SK-N-SH (cell line): ENCODE measurements at regions not wholly inside any gene's neighbourhood (a gene's known extent, or its start where the extent isn't known, plus 50 kb on each side); places are given as distances from the start of the nearest gene placed in this dataset.

ENCODE experiments used
- CTCF ChIA-PET: fragments of 300-600, 350-600 bp; formaldehyde crosslinking; extraction: SDS; loops from one replicate; lab custom pipeline; 2021; lab: Yijun Ruan, JAX
- POLR2A ChIA-PET: fragments of 350-600 bp; sonication (Branson Sonifier 250); formaldehyde crosslinking; extraction: SDS; loops from one replicate; lab custom pipeline; 2020; ENCODE audit warnings: antibody characterized with exemption, inconsistent platforms; lab: Yijun Ruan, JAX
- DNase-seq: peaks from one replicate; pipeline ENCODE4 v3.0.0; 2012
- H2AFZ ChIP-seq: fragments of 200-600 bp; sonication (generic); 2 replicates; pipeline ENCODE4 v1.8.1; 2016; ENCODE audit warnings: antibody characterized with exemption, mild to moderate bottlenecking, low read depth
- H3F3A ChIP-seq: fragments of 200-600 bp; sonication (generic); replicated peaks from 2 replicates; pipeline ENCODE3; 2016; ENCODE audit warnings: antibody characterized with exemption, mild to moderate bottlenecking; ENCODE audit not compliant: insufficient read depth
- H3K27ac ChIP-seq, 2 experiments: fragments of 200-500 bp in 1 of 2; fragments of 200-600 bp in 1 of 2; sonication (Bioruptor generic) in 1 of 2; sonication (generic), shearing (Covaris generic) in 1 of 2; 2 replicates each; pipeline versions ENCODE4 v1.5.1 to v1.6.1; 2014 to 2016; ENCODE audit warnings: low read depth in 2 of 2, inconsistent platforms in 1 of 2, low read length in 1 of 2, mild to moderate bottlenecking in 1 of 2, mixed read lengths in 1 of 2
- H3K27me3 ChIP-seq: fragments of 200-600 bp; sonication (generic), shearing (Covaris generic); 2 replicates; pipeline ENCODE4 v1.6.1; 2016; ENCODE audit warnings: mixed run types; ENCODE audit not compliant: insufficient read depth
- H3K36me3 ChIP-seq, 2 experiments: fragments of 200-500 bp in 1 of 2; fragments of 200-600 bp in 1 of 2; sonication (Bioruptor generic) in 1 of 2; sonication (generic) in 1 of 2; replicated peaks in 1 of 2; 2 replicates each; pipeline versions ENCODE3 to v1.5.1; 2014 to 2016; ENCODE audit warnings: low read length in 1 of 2, mild to moderate bottlenecking in 1 of 2; ENCODE audit not compliant: insufficient read depth in 2 of 2, control insufficient read depth in 1 of 2
- H3K4me1 ChIP-seq, 2 experiments: fragments of 200-500 bp in 1 of 2; fragments of 200-600 bp in 1 of 2; sonication (Bioruptor generic) in 1 of 2; sonication (generic), shearing (Covaris generic) in 1 of 2; 2 replicates each; pipeline versions ENCODE4 v1.5.1 to v1.6.1; 2014 to 2016; ENCODE audit warnings: low read depth in 1 of 2, low read length in 1 of 2, mixed run types in 1 of 2; ENCODE audit not compliant: insufficient read depth in 2 of 2, control insufficient read depth in 1 of 2
- H3K4me2 ChIP-seq: fragments of 200-600 bp; sonication (generic), shearing (Covaris generic); 2 replicates; pipeline ENCODE4 v1.6.1; 2017; ENCODE audit warnings: mixed run types
- H3K4me3 ChIP-seq, 2 experiments: fragments of 200-500 bp in 1 of 2; fragments of 200-600 bp in 1 of 2; sonication (Bioruptor generic) in 1 of 2; sonication (generic), shearing (Covaris generic) in 1 of 2; 2 replicates each; pipeline versions ENCODE4 v1.5.1 to v1.8.1; 2014 to 2016; ENCODE audit warnings: low read depth in 2 of 2, inconsistent platforms in 1 of 2, low read length in 1 of 2, mild to moderate bottlenecking in 1 of 2, mixed read lengths in 1 of 2, moderate library complexity in 1 of 2
- H3K79me2 ChIP-seq: fragments of 200-600 bp; sonication (generic); 2 replicates; pipeline ENCODE4 v1.8.1; 2017; ENCODE audit warnings: mild to moderate bottlenecking; ENCODE audit not compliant: insufficient read depth
- H3K9ac ChIP-seq: fragments of 200-600 bp; sonication (generic); 2 replicates; pipeline ENCODE4 v1.6.1; 2017; ENCODE audit warnings: mixed run types
- H3K9me2 ChIP-seq: fragments of 200-600 bp; sonication (generic); 2 replicates; pipeline ENCODE4 v1.6.1; 2017; ENCODE audit warnings: mixed run types
- H3K9me3 ChIP-seq: fragments of 200-600 bp; sonication (generic); 2 replicates; pipeline ENCODE4 v1.6.1; 2017; ENCODE audit warnings: mixed run types, mild to moderate bottlenecking, moderate library complexity
- H4K20me1 ChIP-seq: fragments of 200-600 bp; sonication (generic); 2 replicates; pipeline ENCODE4 v1.6.1; 2017; ENCODE audit warnings: mild to moderate bottlenecking, mixed run types; ENCODE audit not compliant: insufficient read depth
- CHD2 ChIP-seq: fragments of 150-350 bp; IDR thresholded peaks from 2 replicates; pipeline ENCODE4 v1.6.1; 2018; ENCODE audit warnings: low read length; ENCODE audit not compliant: partially characterized antibody
- CTCF ChIP-seq: fragments of 200-600 bp; sonication (generic); IDR thresholded peaks from 2 replicates; pipeline ENCODE4 v1.6.1; 2017; ENCODE audit warnings: antibody characterized with exemption, mild to moderate bottlenecking, moderate library complexity
- ELF1 ChIP-seq: IDR thresholded peaks from 2 replicates; pipeline ENCODE4 v1.4.0; 2012
- EP300 ChIP-seq, 2 experiments: IDR thresholded peaks; 2 replicates each; pipeline versions ENCODE4 v1.4.0 to v1.6.1; 2012; ENCODE audit warnings: borderline replicate concordance in 1 of 2, low read depth in 1 of 2, low read length in 1 of 2
- GABPA ChIP-seq: IDR thresholded peaks from 2 replicates; pipeline ENCODE4 v1.4.0; 2012; ENCODE audit warnings: low read depth, mild to moderate bottlenecking
- GATA2 ChIP-seq: sonication (generic); formaldehyde crosslinking; IDR thresholded peaks from 2 replicates; pipeline ENCODE4 v1.5.0; 2020; ENCODE audit warnings: mild to moderate bottlenecking, missing genetic modification reagents
- IRF3 ChIP-seq: fragments of 150-350 bp; IDR thresholded peaks from 2 replicates; pipeline ENCODE4 v1.6.1; 2016; ENCODE audit warnings: mild to moderate bottlenecking, low read depth, low read length
- MEF2A ChIP-seq: IDR thresholded peaks from 2 replicates; pipeline ENCODE4 v1.4.0; 2012; ENCODE audit warnings: low read depth, borderline replicate concordance
- MXI1 ChIP-seq: IDR thresholded peaks from 2 replicates; pipeline ENCODE4 v1.6.1; 2012; ENCODE audit warnings: mild to moderate bottlenecking, low read depth, low read length, improper control_type of control experiment
- NFIC ChIP-seq: IDR thresholded peaks from 2 replicates; pipeline ENCODE4 v1.4.0; 2012; ENCODE audit warnings: borderline replicate concordance
- PBX3 ChIP-seq: IDR thresholded peaks from 2 replicates; pipeline ENCODE4; 2012
- RXRA ChIP-seq: IDR thresholded peaks from 2 replicates; pipeline ENCODE4 v1.4.0; 2012; ENCODE audit warnings: low read depth, mild to moderate bottlenecking, borderline replicate concordance
- SIN3A ChIP-seq: IDR thresholded peaks from 2 replicates; pipeline ENCODE4 v1.6.1; 2012; ENCODE audit warnings: low read depth, mild to moderate bottlenecking, low read length, moderate library complexity, borderline replicate concordance
- SMC3 ChIP-seq: IDR thresholded peaks from 2 replicates; pipeline ENCODE4 v1.6.1; 2012; ENCODE audit warnings: low read depth, low read length, improper control_type of control experiment
- TCF12 ChIP-seq: IDR thresholded peaks from 2 replicates; pipeline ENCODE4 v1.4.0; 2012
- USF1 ChIP-seq: IDR thresholded peaks from 2 replicates; pipeline ENCODE4 v1.4.0; 2012; ENCODE audit warnings: low read depth, borderline replicate concordance
- YY1 ChIP-seq: IDR thresholded peaks from 2 replicates; pipeline ENCODE4 v1.4.0; 2012; ENCODE audit warnings: low read depth, mild to moderate bottlenecking
- ZBTB33 ChIP-seq: IDR thresholded peaks from 2 replicates; pipeline ENCODE4 v1.4.0; 2012; ENCODE audit warnings: low read depth, borderline replicate concordance
- WGBS: methylation state at CpG from one replicate; pipeline ENCODE4 v1.1.6; 2017; ENCODE audit warnings: low lambda C conversion rate; 5-methylcytosine and 5-hydroxymethylcytosine counted together

- H3K4me3 ChIP-seq: no peak overlapping the region
- H3F3A ChIP-seq: no peaks in the 10 kb centered on the region
- no peak overlapping the region for H3K9ac ChIP-seq
- H3K4me2 ChIP-seq: no peak overlapping the region
- no peaks in the 10 kb centered on the region for H4K20me1 ChIP-seq
- WGBS: 44% methylated on average over 13 of the region's 15 CpGs
- no peak overlapping the region for H3K27ac ChIP-seq
- H3K9me2 ChIP-seq: no peaks in the 10 kb centered on the region
- no peaks in the 10 kb centered on the region for H3K4me1 ChIP-seq
- ChIA-PET CTCF (interaction anchor here (0.6 to 1.2 kb wide), 3 partner anchors 10 to 851 kb away, joined by 3 read pairs; no protein-coding TSS in a partner anchor), POLR2A (no interaction called here)
- no peak overlapping the region for H2AFZ ChIP-seq
- no peaks in the 10 kb centered on the region for H3K36me3 ChIP-seq
- no peaks in the 10 kb centered on the region for H3K27me3 ChIP-seq
- no peak for DNase-seq
- H3K79me2 ChIP-seq: no peaks in the 10 kb centered on the region
- no peak for TF ChIP-seq TCF12
- TF ChIP-seq CHD2: no peak
- no peak for TF ChIP-seq MEF2A
- TF ChIP-seq GATA2 (CRISPR knock-in tag): no peak
- no peak for TF ChIP-seq NFIC
- TF ChIP-seq SIN3A: no peak
- TF ChIP-seq GABPA: no peak
- TF ChIP-seq RXRA: no peak
- TF ChIP-seq CTCF: no peak
- no peak for TF ChIP-seq MXI1
- TF ChIP-seq EP300 (IDR thresholded peaks at IDR 0.05; ENCODE audit: borderline replicate concordance in 1 of 2, low read depth in 1 of 2, low read length in 1 of 2): no peak
- no peak for TF ChIP-seq USF1
- TF ChIP-seq YY1: no peak
- no peak for TF ChIP-seq IRF3
- no peak for TF ChIP-seq ZBTB33
- no peak for TF ChIP-seq ELF1
- TF ChIP-seq SMC3: no peak
- TF ChIP-seq PBX3: no peak
- H3K9me3 ChIP-seq: no peaks in the 10 kb centered on the region
Measured at GRCh38 chr1:4268262-4268888, 368.3 kb upstream of the C1orf174 start.
